HG03439 (cell line): ENCODE measurements at regions not wholly inside any gene's neighbourhood (a gene's known extent, or its start where the extent isn't known, plus 50 kb on each side); places are given as distances from the start of the nearest gene placed in this dataset.

Experiments used
- ATAC-seq: cut with Tn5 transposase; IDR thresholded peaks from one replicate; pipeline ENCODE4 v1.9.1; 2021; ENCODE audit warnings: mild to moderate bottlenecking, moderate library complexity; ENCODE audit not compliant: unreplicated experiment

GRCh38 chr7:13179775-13180523 is 492.5 kb downstream of the ARL4A start:
- no peak for ATAC-seq

GRCh38 chr7:13181216-13181615 is 493.8 kb downstream of the ARL4A start:
- ATAC-seq = no peak

- no peak for ATAC-seq
Observed at GRCh38 chr7:13185139-13185538, 497.7 kb downstream of the ARL4A start.

GRCh38 chr7:13188236-13188805 is 500.9 kb downstream of the ARL4A start:
- ATAC-seq = no peak

GRCh38 chr7:13188922-13189321 is 501.5 kb downstream of the ARL4A start:
- ATAC-seq = no peak

GRCh38 chr7:13189668-13190067 is 502.2 kb downstream of the ARL4A start:
- no peak for ATAC-seq

- ATAC-seq = no peak
Observed at GRCh38 chr7:13197501-13197900, 510.1 kb downstream of the ARL4A start.

- ATAC-seq = no peak
Observed at GRCh38 chr7:13198036-13198435, 510.6 kb downstream of the ARL4A start.

- no peak for ATAC-seq
Observed at GRCh38 chr7:13198727-13199126, 511.3 kb downstream of the ARL4A start.

GRCh38 chr7:13201628-13202027 is 514.2 kb downstream of the ARL4A start:
- ATAC-seq = no peak

GRCh38 chr7:13217768-13218167 is 530.3 kb downstream of the ARL4A start:
- ATAC-seq = no peak

- ATAC-seq = no peak
Observed at GRCh38 chr7:13225068-13225467, 537.6 kb downstream of the ARL4A start.

GRCh38 chr7:13226385-13226784 is 539.0 kb downstream of the ARL4A start:
- ATAC-seq = no peak

GRCh38 chr7:13231216-13231615 is 543.8 kb downstream of the ARL4A start:
- ATAC-seq = no peak

- no peak for ATAC-seq
Observed at GRCh38 chr7:13235436-13235835, 548.0 kb downstream of the ARL4A start.

GRCh38 chr7:13236026-13236425 is 548.6 kb downstream of the ARL4A start:
- ATAC-seq = no peak

- no peak for ATAC-seq
Observed at GRCh38 chr7:13240349-13240748, 552.9 kb downstream of the ARL4A start.

- ATAC-seq = no peak
Observed at GRCh38 chr7:13241416-13241815, 554.0 kb downstream of the ARL4A start.

- ATAC-seq = no peak
Observed at GRCh38 chr7:13257661-13258060, 570.2 kb downstream of the ARL4A start.

GRCh38 chr7:13258386-13258785 is 571.0 kb downstream of the ARL4A start:
- no peak for ATAC-seq

- ATAC-seq = no peak
Observed at GRCh38 chr7:13259930-13260329, 572.5 kb downstream of the ARL4A start.

- ATAC-seq = no peak
Observed at GRCh38 chr7:13262929-13263530, 575.6 kb downstream of the ARL4A start.
